Neural crest cell (in vitro differentiated cells): ENCODE measurements at regions not wholly inside any gene's neighbourhood (a gene's known extent, or its start where the extent isn't known, plus 50 kb on each side); places are given as distances from the start of the nearest gene placed in this dataset.

Experiments
- DNase-seq: peaks from one replicate; pipeline ENCODE4 v3.0.0; 2021; ENCODE audit warnings: low read depth, mixed read lengths, low spot score
- H3K27ac Mint-ChIP-seq: one replicate; pipeline ENCODE4 v1.8.0; 2021; ENCODE audit warnings: mild to moderate bottlenecking, mixed read lengths; ENCODE audit not compliant: unreplicated experiment
- H3K27me3 Mint-ChIP-seq: 2 replicates; pipeline ENCODE4 v1.8.0; 2021; ENCODE audit warnings: low read depth, mild to moderate bottlenecking, mixed read lengths
- H3K36me3 Mint-ChIP-seq: 2 replicates; pipeline ENCODE4 v1.8.0; 2021; ENCODE audit warnings: low read depth, mild to moderate bottlenecking, mixed read lengths
- H3K4me1 Mint-ChIP-seq: 2 replicates; pipeline ENCODE4 v1.8.0; 2021; ENCODE audit warnings: mixed read lengths
- H3K4me3 Mint-ChIP-seq: one replicate; pipeline ENCODE4 v1.8.0; 2021; ENCODE audit warnings: mild to moderate bottlenecking, mixed read lengths
- H3K9me3 Mint-ChIP-seq: 2 replicates; pipeline ENCODE4 v1.8.0; 2021; ENCODE audit warnings: mixed read lengths
- CTCF ChIP-seq: fragments of 200-600 bp; sonication (generic); conservative IDR thresholded peaks from 2 replicates; pipeline ENCODE4 v1.5.0; 2021; ENCODE audit warnings: antibody characterized with exemption, mild to moderate bottlenecking

- H3K27me3 Mint-ChIP-seq = no peaks in the 10 kb centered on the region
- H3K9me3 Mint-ChIP-seq = no peaks in the 10 kb centered on the region
- H3K4me1 Mint-ChIP-seq = no peaks in the 10 kb centered on the region
- H3K36me3 Mint-ChIP-seq = no peaks in the 10 kb centered on the region
- no peak for TF ChIP-seq CTCF
- DNase-seq = no peak
- H3K27ac Mint-ChIP-seq = no peak overlapping the region
- H3K4me3 Mint-ChIP-seq = no peak overlapping the region
These were observed 226.1 kb downstream of the PTEN start for GRCh38 chr10:88089498-88089897.

GRCh38 chr10:88090568-88091214, 227.3 kb downstream of the PTEN start:
- Mint-ChIP-seq H3K27me3 (no peaks in the 10 kb centered on the region), H3K4me1 (no peaks in the 10 kb centered on the region), H3K9me3 (no peaks in the 10 kb centered on the region), H3K36me3 (no peaks in the 10 kb centered on the region), H3K27ac (no peak overlapping the region), H3K4me3 (no peak overlapping the region)
- TF ChIP-seq CTCF = no peak
- DNase-seq = no peak

- H3K9me3 Mint-ChIP-seq = no peaks in the 10 kb centered on the region
- H3K4me3 Mint-ChIP-seq = no peak overlapping the region
- H3K4me1 Mint-ChIP-seq = no peaks in the 10 kb centered on the region
- DNase-seq = no peak
- H3K27ac Mint-ChIP-seq = no peak overlapping the region
- no peak for TF ChIP-seq CTCF
- no peaks in the 10 kb centered on the region for H3K27me3 Mint-ChIP-seq
- no peaks in the 10 kb centered on the region for H3K36me3 Mint-ChIP-seq
These were observed 228.2 kb downstream of the PTEN start for GRCh38 chr10:88091490-88092061.

- TF ChIP-seq CTCF = no peak
- H3K27me3 Mint-ChIP-seq = no peaks in the 10 kb centered on the region
- no peaks in the 10 kb centered on the region for H3K36me3 Mint-ChIP-seq
- no peak overlapping the region for H3K27ac Mint-ChIP-seq
- H3K4me1 Mint-ChIP-seq = no peaks in the 10 kb centered on the region
- no peak overlapping the region for H3K4me3 Mint-ChIP-seq
- H3K9me3 Mint-ChIP-seq = no peaks in the 10 kb centered on the region
- DNase-seq = no peak
These were observed 228.8 kb downstream of the PTEN start for GRCh38 chr10:88092265-88092664.

- no peak for DNase-seq
- H3K4me1 Mint-ChIP-seq = no peaks in the 10 kb centered on the region
- no peak for TF ChIP-seq CTCF
- H3K36me3 Mint-ChIP-seq = no peaks in the 10 kb centered on the region
- H3K27me3 Mint-ChIP-seq = no peaks in the 10 kb centered on the region
- H3K27ac Mint-ChIP-seq = no peak overlapping the region
- no peak overlapping the region for H3K4me3 Mint-ChIP-seq
- no peaks in the 10 kb centered on the region for H3K9me3 Mint-ChIP-seq
These were observed 229.5 kb downstream of the PTEN start for GRCh38 chr10:88092973-88093372.
